B cell (primary cell): ENCODE measurements at regions not wholly inside any gene's neighbourhood (a gene's known extent, or its start where the extent isn't known, plus 50 kb on each side); places are given as distances from the start of the nearest gene placed in this dataset.

Experiments
- ATAC-seq: fragments of 200-7000 bp; cut with Tn5 transposase; one replicate; pipeline ENCODE4 v1.10.0; 2021; ENCODE audit warnings: low read depth, mild to moderate bottlenecking, moderate number of reproducible peaks, moderate library complexity
- CTCF ChIA-PET: fragments of 350-600 bp; sonication (Branson Sonifier 250); formaldehyde crosslinking; loops from one replicate; lab custom pipeline; 2021; ENCODE audit warnings: antibody characterized with exemption, inconsistent platforms; lab: Charles Lee
- POLR2A ChIA-PET: fragments of 350-600 bp; sonication (Branson Sonifier 250); formaldehyde crosslinking; loops from one replicate; lab custom pipeline; 2021; ENCODE audit warnings: antibody characterized with exemption; lab: Charles Lee
- DNase-seq: peaks from one replicate; pipeline ENCODE4 v3.0.0; 2013
- H2AFZ ChIP-seq: 2 replicates; pipeline ENCODE4 v1.6.1; 2012; ENCODE audit warnings: mild to moderate bottlenecking, low read depth, low read length; ENCODE audit not compliant: insufficient read depth, poor library complexity, severe bottlenecking
- H3K27ac ChIP-seq, 2 donors: 1 replicate in 1 of 2; 2 replicates in 1 of 2; pipeline ENCODE4 v1.5.1; 2012 to 2013; ENCODE audit warnings: low read length in 2 of 2, mild to moderate bottlenecking in 2 of 2, moderate library complexity in 1 of 2
- H3K27me3 ChIP-seq, 4 experiments: fragments of 200-600 bp in 1 of 4; sonication (generic) in 1 of 4; replicated peaks in 1 of 4; 1 replicate in 2 of 4; 2 replicates in 2 of 4; pipeline versions ENCODE4 v1.6.1 to v1.7.0; 2013 to 2016; ENCODE audit warnings: low read length in 3 of 4, mild to moderate bottlenecking in 2 of 4, mixed read lengths in 1 of 4, moderate library complexity in 1 of 4; ENCODE audit not compliant: insufficient read depth in 4 of 4, control insufficient read depth in 3 of 4; ENCODE audit errors: control extremely low read depth in 1 of 4
- H3K36me3 ChIP-seq, 2 experiments: replicated peaks in 1 of 2; 1 replicate in 1 of 2; 2 replicates in 1 of 2; pipeline versions ENCODE4 v1.6.1 to v1.7.1; 2013; ENCODE audit warnings: low read length in 1 of 2; ENCODE audit not compliant: insufficient read depth in 2 of 2, control insufficient read depth in 1 of 2; ENCODE audit errors: control extremely low read depth in 1 of 2, extremely low read depth in 1 of 2
- H3K4me1 ChIP-seq, 2 donors: fragments of 200-600 bp in 1 of 2; sonication (generic) in 1 of 2; 1 replicate in 1 of 2; 2 replicates in 1 of 2; pipeline versions ENCODE4 v1.5.1 to v1.6.1; 2013 to 2017; ENCODE audit warnings: low read length in 2 of 2; ENCODE audit not compliant: control insufficient read depth in 2 of 2, insufficient read depth in 2 of 2
- H3K4me2 ChIP-seq: replicated peaks from 2 replicates; pipeline ENCODE3; 2012; ENCODE audit warnings: mild to moderate bottlenecking, low read depth, low read length; ENCODE audit not compliant: poor library complexity, severe bottlenecking
- H3K4me3 ChIP-seq, 5 experiments: fragments of 200-600 bp in 1 of 5; sonication (generic) in 1 of 5; 1 replicate in 3 of 5; 2 replicates in 2 of 5; pipeline versions ENCODE4 v1.5.1 to v1.7.0; 2011 to 2016; ENCODE audit warnings: low read length in 4 of 5, mild to moderate bottlenecking in 4 of 5, low read depth in 2 of 5, control low read depth in 1 of 5, moderate library complexity in 1 of 5; ENCODE audit not compliant: insufficient read depth in 1 of 5; ENCODE audit errors: control extremely low read depth in 1 of 5, extremely low read depth in 1 of 5
- H3K79me2 ChIP-seq: fragments of 200-600 bp; sonication (generic); one replicate; pipeline ENCODE4 v1.6.0; 2016; ENCODE audit warnings: low read length; ENCODE audit not compliant: control insufficient read depth, insufficient read depth
- H3K9ac ChIP-seq: fragments of 200-600 bp; sonication (generic); 2 replicates; pipeline ENCODE4 v1.6.1; 2017; ENCODE audit warnings: mild to moderate bottlenecking, low read length, moderate library complexity
- H3K9me3 ChIP-seq, 3 donors: one replicate each; pipeline versions ENCODE4 v1.6.1 to v1.7.1; 2013; ENCODE audit warnings: low read length in 2 of 3; ENCODE audit not compliant: control insufficient read depth in 2 of 3, insufficient read depth in 1 of 3; ENCODE audit errors: control extremely low read depth in 1 of 3
- H4K20me1 ChIP-seq: 2 replicates; pipeline ENCODE4 v1.6.0; 2012; ENCODE audit warnings: mild to moderate bottlenecking, low read length; ENCODE audit not compliant: insufficient read depth, control insufficient read depth, poor library complexity, severe bottlenecking
- H3K27ac Mint-ChIP-seq: one replicate; pipeline ENCODE4 v1.8.0; 2021; ENCODE audit warnings: mixed read lengths
- H3K27me3 Mint-ChIP-seq: one replicate; pipeline ENCODE4 v1.8.0; 2021; ENCODE audit warnings: mixed read lengths
- H3K4me1 Mint-ChIP-seq: one replicate; pipeline ENCODE4 v1.8.0; 2021; ENCODE audit warnings: mixed read lengths
- H3K4me3 Mint-ChIP-seq: one replicate; pipeline ENCODE4 v1.8.0; 2021; ENCODE audit warnings: mixed read lengths
- H3K9me3 Mint-ChIP-seq: one replicate; pipeline ENCODE4 v1.8.0; 2022; ENCODE audit warnings: mixed read lengths; ENCODE audit not compliant: insufficient read depth
- CTCF ChIP-seq: fragments of 200-600 bp; IDR thresholded peaks from one replicate; pipeline ENCODE4 v1.8.0; 2022; ENCODE audit warnings: antibody characterized with exemption, mild to moderate bottlenecking
- EZH2 ChIP-seq: IDR thresholded peaks from 2 replicates; pipeline ENCODE4 v1.6.1; 2012; ENCODE audit warnings: borderline replicate concordance, low read depth, mild to moderate bottlenecking, moderate library complexity, low read length; ENCODE audit not compliant: insufficient read depth, poor library complexity, severe bottlenecking
- WGBS: methylation state at CpG from one replicate; pipeline ENCODE4 v1.1.5; 2013; ENCODE audit warnings: missing lambda C conversion rate; ENCODE audit not compliant: insufficient coverage; 5-methylcytosine and 5-hydroxymethylcytosine counted together
- intact Hi-C: fragments of 100-400 bp; cut with micrococcal nuclease; formaldehyde crosslinking; loops from one replicate; pipeline ENCODE4 v1.10.0; 2022

- Histone ChIP-seq H3K36me3 (no peaks in the 10 kb centered on the region), H3K4me3 (no peak overlapping the region), H3K4me2 (no peak overlapping the region), H3K27ac (no peak overlapping the region), H3K9ac (no peak overlapping the region), H3K9me3 (no peaks in the 10 kb centered on the region), H3K4me1 (no peaks in the 10 kb centered on the region), H4K20me1 (no peaks in the 10 kb centered on the region), H3K79me2 (no peaks in the 10 kb centered on the region), H2AFZ (no peak overlapping the region), H3K27me3 (no peaks in the 10 kb centered on the region)
- ATAC-seq (no peak), DNase-seq (no peak)
- Mint-ChIP-seq H3K4me1 (no peaks in the 10 kb centered on the region), H3K4me3 (no peak overlapping the region), H3K27ac (no peak overlapping the region), H3K9me3 (no peaks in the 10 kb centered on the region), H3K27me3 (no peaks in the 10 kb centered on the region)
- ChIA-PET CTCF (no interaction called here), POLR2A (no interaction called here)
- intact Hi-C loops, result no loop called here
- TF ChIP-seq CTCF (no peak), EZH2 (no peak)
Measured at GRCh38 chr1:98827041-98827440, 165.5 kb downstream of the SNX7 start.

- no peak overlapping the region for H2AFZ ChIP-seq
Measured at GRCh38 chr1:98839840-98840239, 164.8 kb downstream of the PLPPR5 start.

More at GRCh38 chr1:98839840-98840239, 164.8 kb downstream of the PLPPR5 start:
- Mint-ChIP-seq H3K4me1 (no peaks in the 10 kb centered on the region), H3K9me3 (no peaks in the 10 kb centered on the region), H3K27ac (no peak overlapping the region), H3K27me3 (no peaks in the 10 kb centered on the region), H3K4me3 (no peak overlapping the region)
- no CpG with 5 or more reads among the region's 1 CpG for WGBS
- no peak for ATAC-seq
- no peak for TF ChIP-seq EZH2
- TF ChIP-seq CTCF, result no peak
- no peaks in the 10 kb centered on the region for H3K79me2 ChIP-seq
- no peaks in the 10 kb centered on the region for H3K27me3 ChIP-seq
- H3K4me1 ChIP-seq, result no peaks in the 10 kb centered on the region
- POLR2A ChIA-PET, result no interaction called here
- no peaks in the 10 kb centered on the region for H4K20me1 ChIP-seq
- no peak for DNase-seq
- no peak overlapping the region for H3K4me3 ChIP-seq
- CTCF ChIA-PET, result interaction anchor here (0.9 kb wide), 1 partner anchor 10 kb away, joined by 3 read pairs; no protein-coding TSS in a partner anchor
- no peak overlapping the region for H3K4me2 ChIP-seq
- H3K9ac ChIP-seq, result no peak overlapping the region
- no peaks in the 10 kb centered on the region for H3K9me3 ChIP-seq
- no peak overlapping the region for H3K27ac ChIP-seq
- H3K36me3 ChIP-seq, result no peaks in the 10 kb centered on the region
- intact Hi-C loops, result no loop called here
